ENCODE measurements at regions not wholly inside any gene's neighbourhood (a gene's known extent, or its start where the extent isn't known, plus 50 kb on each side); places are given as distances from the start of the nearest gene placed in this dataset.

DNA sequence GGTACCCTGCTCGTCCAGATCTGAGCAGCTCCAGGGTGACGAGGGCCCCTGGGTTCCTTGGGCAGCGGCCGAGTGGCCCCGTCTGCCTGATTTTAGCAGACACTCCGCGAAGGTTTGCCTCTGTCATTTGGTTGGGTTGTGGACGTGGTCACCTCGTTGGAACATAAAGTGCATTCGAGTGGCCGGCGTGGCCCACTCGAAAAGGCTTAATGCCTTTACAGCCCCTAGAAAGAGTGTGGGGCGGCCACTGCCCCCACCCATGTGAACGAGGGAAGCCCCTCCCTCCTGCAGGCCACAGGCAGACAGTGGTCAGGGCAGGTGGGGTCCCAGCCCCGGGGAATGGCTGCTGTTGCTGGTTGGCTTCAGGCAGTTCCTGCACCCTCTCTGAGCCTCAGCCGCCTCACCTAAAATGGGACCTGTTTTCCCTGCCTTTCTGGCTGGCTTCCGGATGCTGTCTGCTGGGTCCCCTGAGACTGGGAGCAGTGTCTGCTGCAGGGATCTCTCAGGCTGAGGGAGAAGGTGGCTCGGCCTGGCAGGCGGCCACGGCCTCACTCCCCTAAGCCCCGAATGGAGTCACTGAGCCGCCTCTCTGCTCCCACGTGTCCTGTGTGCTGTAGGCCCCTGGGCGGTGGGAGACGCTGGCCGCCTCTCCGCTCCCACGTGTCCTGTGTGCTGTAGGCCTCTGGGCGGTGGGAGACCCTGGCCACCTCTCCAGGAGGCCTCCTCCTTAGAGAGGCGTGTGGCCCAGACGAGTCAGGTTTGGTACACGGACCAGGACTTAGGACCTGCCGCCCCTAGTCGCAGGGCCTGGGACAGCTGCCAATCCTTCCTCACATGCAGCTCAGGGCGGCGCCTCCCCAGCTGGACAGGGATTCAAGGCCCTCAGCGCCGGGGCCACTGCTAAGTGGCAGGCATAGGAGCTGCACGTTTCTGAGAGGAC, 233.0 kb downstream of the ERMARD start:
- peak; percentile 86 for DNase-seq
- intact Hi-C loops (cut with DNase I) = no loop called here
- no peak for TF ChIP-seq CTCF (IDR thresholded peaks at IDR 0.05)
- peak; percentile 79 for ATAC-seq
- Histone ChIP-seq H3K9me3 (no peaks in the 10 kb centered on the region), H3K36me3 (no peaks in the 10 kb centered on the region), H3K27me3 (peaks cover 5% of the 10 kb centered on the region), H3K4me3 (no peak overlapping the region), H3K4me1 (no peaks in the 10 kb centered on the region), H3K27ac (no peak overlapping the region)

DNA sequence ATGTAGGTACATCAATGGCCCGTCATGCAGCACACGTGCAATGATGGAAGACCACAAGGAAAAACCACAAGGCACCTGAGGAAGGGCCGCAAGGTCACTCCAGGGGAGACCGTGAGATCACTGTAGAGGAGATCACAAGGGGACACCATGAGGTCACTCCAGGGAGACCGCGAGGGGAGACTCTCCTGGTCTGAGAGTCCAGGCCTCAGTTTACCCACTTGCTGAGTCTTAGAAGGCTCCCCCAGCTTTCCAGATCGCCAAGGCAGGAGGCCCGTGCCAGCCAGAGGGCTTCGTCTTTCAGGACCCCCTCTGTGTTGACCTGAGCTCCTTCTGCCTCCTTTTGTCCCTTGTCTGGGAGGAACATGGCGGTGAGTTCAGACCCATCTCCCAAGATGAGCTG, 232.2 kb downstream of the ERMARD start:
- intact Hi-C loops (cut with DNase I) = no loop called here
- ATAC-seq (no peak), DNase-seq (no peak)
- Histone ChIP-seq H3K4me1 (no peaks in the 10 kb centered on the region), H3K27ac (no peak overlapping the region), H3K4me3 (no peak overlapping the region), H3K27me3 (peaks cover 9% of the 10 kb centered on the region), H3K9me3 (no peaks in the 10 kb centered on the region), H3K36me3 (no peaks in the 10 kb centered on the region)
- TF ChIP-seq CTCF (IDR thresholded peaks at IDR 0.05) = no peak

DNA sequence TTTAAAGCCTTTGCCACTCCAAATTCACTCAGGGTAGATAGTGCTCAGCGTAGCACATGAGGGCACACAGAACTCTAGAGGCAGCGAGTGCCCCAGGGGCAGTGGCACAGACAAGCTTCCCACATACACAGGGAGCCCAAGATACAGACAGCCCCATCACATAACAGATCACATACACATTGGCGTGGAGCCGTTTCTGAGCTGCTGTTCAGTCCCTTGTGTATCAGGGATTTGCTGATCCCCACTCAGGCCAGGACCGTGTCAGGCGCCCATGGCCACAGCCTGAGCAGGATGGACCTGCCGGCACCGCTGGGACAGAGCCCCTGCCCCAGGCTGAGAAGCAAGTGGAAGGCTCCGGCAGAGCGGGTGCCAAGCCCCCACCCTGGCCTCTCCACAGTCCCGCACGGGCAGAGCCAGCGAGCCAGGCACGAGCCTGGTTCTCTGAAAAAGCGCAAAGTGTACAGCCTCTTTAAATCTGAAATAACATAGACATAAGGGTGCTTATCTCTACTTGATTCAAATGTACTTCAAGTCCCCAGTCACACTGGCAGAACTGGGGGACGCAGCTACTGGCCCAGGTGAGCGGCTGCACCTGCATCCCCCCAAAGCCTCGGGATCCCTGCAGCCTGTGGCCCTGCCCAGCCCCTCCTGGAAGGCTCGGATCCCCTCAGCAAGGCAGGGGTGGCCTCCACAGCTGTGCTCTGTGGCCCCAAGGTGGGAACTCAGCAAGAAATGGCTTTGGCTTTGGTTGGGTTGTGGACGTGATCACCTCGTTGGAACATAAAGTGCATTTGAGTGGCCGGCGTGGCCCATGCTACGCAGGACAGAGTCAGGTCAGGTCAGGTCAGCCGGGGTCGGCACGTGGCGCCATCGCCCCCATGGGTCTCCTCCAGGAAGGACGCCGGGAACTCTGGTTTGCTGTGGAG, 231.3 kb downstream of the ERMARD start:
- intact Hi-C loops (cut with DNase I) = no loop called here
- peaks cover 9% of the 10 kb centered on the region for H3K27me3 ChIP-seq
- H3K4me1 ChIP-seq = peaks cover 6% of the 10 kb centered on the region
- H3K27ac ChIP-seq = no peak overlapping the region
- no peaks in the 10 kb centered on the region for H3K9me3 ChIP-seq
- H3K36me3 ChIP-seq = no peaks in the 10 kb centered on the region
- H3K4me3 ChIP-seq = no peak overlapping the region
- TF ChIP-seq CTCF (IDR thresholded peaks at IDR 0.05) = no peak
- peak; percentile 25 for ATAC-seq
- DNase-seq = peak; percentile 63

- H3K4me1 ChIP-seq = peaks cover 6% of the 10 kb centered on the region
- no peak for DNase-seq
- no peak overlapping the region for H3K27ac ChIP-seq
- no peaks in the 10 kb centered on the region for H3K36me3 ChIP-seq
- ATAC-seq = no peak
- intact Hi-C loops (cut with DNase I) = no loop called here
- H3K4me3 ChIP-seq = no peak overlapping the region
- H3K9me3 ChIP-seq = no peaks in the 10 kb centered on the region
- TF ChIP-seq CTCF (IDR thresholded peaks at IDR 0.05) = no peak
- H3K27me3 ChIP-seq = peaks cover 9% of the 10 kb centered on the region
These were observed 230.5 kb downstream of the ERMARD start for GRCh38 chr6:169981969-169982368.

- Histone ChIP-seq H3K4me3 (no peak overlapping the region), H3K27me3 (peaks cover 9% of the 10 kb centered on the region), H3K4me1 (peaks cover 6% of the 10 kb centered on the region), H3K9me3 (no peaks in the 10 kb centered on the region), H3K36me3 (no peaks in the 10 kb centered on the region), H3K27ac (no peak overlapping the region)
- no peak for TF ChIP-seq CTCF (IDR thresholded peaks at IDR 0.05)
- ATAC-seq (no peak), DNase-seq (no peak)
- intact Hi-C loops (cut with DNase I) = no loop called here
These were observed 230.1 kb downstream of the ERMARD start for GRCh38 chr6:169981568-169981967.

Data from upper lobe of right lung (tissue), 1 donor.